ENCODE measurements at regions not wholly inside any gene's neighbourhood (a gene's known extent, or its start where the extent isn't known, plus 50 kb on each side); places are given as distances from the start of the nearest gene placed in this dataset.

DNA sequence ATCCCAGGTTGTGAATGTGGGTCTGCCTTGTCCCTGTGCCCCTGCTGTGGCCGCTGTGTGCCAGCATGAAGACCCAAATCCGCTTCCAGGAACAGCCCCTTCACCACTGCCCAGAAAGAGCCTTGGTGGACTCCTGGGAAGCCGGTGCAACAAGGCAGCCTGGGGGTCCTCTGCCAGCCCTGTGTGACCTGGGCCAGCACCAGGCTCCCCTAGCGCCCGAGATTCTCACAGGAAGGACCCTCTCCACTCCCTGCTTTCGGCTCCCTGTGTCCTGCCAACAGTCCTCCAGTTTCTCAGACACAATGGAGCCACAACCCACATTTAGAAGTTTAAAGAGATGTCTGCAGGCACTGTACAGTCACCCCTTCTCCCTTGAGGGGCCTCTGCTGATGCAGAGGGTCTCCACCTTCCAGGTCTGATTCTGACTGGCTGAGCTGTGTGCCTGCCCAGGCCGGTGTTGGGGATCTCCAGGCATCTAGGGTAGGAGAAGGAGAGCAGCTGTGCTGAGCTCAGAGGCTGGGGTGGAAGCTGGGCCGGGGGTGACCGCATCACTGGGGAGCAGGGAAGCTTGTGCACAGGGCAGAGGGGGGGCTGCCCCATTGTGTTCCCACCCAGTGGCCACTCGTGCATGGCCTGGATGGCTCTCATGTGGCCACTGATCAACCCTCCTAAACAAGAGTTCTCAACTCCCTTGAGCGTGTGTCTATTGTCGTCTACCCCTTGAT is 174.0 kb downstream of the IRX2 start:
- DNase-seq (ENCODE audit: low read depth) = no peak
- TF ChIP-seq, protein P1, sequence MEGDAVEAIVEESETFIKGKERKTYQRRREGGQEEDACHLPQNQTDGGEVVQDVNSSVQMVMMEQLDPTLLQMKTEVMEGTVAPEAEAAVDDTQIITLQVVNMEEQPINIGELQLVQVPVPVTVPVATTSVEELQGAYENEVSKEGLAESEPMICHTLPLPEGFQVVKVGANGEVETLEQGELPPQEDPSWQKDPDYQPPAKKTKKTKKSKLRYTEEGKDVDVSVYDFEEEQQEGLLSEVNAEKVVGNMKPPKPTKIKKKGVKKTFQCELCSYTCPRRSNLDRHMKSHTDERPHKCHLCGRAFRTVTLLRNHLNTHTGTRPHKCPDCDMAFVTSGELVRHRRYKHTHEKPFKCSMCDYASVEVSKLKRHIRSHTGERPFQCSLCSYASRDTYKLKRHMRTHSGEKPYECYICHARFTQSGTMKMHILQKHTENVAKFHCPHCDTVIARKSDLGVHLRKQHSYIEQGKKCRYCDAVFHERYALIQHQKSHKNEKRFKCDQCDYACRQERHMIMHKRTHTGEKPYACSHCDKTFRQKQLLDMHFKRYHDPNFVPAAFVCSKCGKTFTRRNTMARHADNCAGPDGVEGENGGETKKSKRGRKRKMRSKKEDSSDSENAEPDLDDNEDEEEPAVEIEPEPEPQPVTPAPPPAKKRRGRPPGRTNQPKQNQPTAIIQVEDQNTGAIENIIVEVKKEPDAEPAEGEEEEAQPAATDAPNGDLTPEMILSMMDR (conservative IDR thresholded peaks at IDR 0.05; ENCODE audit: low read length) = no peak
- H3K4me3 ChIP-seq (ENCODE audit: low read length) = no peak overlapping the region

DNA sequence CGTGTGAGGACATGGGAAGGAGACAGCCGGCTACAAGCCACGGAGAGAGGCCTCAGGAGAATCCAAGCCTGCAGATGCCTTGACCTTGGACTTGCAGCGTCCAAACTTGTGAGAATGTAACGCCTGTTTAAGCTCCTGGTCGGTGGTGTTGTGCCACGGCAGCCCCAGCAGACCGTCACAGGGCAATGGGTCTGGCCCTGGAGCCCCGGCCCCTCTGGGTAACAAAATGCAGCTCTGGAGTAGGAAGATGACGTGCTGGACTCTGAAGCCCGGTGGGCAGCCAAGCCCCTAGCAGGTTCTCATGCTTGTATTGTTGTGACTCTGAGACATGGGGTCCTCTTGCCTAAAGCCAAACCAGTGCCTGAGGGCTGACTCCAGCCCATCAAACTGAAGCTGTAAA is 174.7 kb downstream of the IRX2 start:
- TF ChIP-seq, protein P1 (conservative IDR thresholded peaks at IDR 0.05; ENCODE audit: low read length) = no peak
- no peak for DNase-seq (ENCODE audit: low read depth)
- no peak overlapping the region for H3K4me3 ChIP-seq (ENCODE audit: low read length)

DNA sequence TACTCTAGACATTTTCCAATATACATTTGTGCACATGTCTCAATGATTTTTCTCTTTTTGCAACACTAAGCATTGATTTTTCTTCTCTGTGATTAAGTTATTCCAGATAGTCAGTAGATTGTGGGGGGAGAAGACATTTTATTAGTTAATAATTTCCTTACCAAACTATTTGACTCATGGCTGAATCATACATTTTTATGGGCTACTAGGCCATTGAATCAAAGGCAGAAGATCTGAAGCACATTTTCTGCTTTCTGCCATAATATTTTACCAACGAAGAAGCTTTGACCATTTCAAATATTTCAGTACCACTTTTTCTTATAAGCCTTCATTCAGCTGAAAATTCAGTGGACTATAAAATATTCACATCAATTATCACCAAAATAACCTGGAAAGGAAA is 175.6 kb downstream of the IRX2 start:
- no peak overlapping the region for H3K4me3 ChIP-seq (ENCODE audit: low read length)
- DNase-seq (ENCODE audit: low read depth) = no peak
- TF ChIP-seq, protein P1 (conservative IDR thresholded peaks at IDR 0.05; ENCODE audit: low read length) = no peak

DNA sequence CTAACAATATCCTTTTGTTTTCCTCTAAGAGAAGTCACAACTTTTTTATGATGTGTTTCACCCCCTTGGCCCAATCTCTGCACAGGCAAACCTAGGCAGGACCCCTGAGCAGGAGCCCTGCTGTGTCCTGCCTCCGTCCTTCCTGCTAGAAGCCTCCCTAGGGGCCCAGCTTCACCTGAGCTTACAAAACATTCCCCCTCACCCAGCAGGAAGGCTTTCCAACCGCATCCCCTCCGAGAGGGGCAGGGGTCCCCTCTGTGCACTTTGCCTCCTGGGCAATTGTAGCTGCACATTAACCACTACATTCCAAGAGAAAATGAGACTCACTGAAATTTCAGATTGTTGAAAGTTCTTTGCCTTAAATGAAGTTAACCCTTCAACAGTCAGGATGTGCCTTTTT is 176.2 kb downstream of the IRX2 start:
- DNase-seq (ENCODE audit: low read depth) = no peak
- TF ChIP-seq, protein P1 (conservative IDR thresholded peaks at IDR 0.05; ENCODE audit: low read length) = no peak
- no peak overlapping the region for H3K4me3 ChIP-seq (ENCODE audit: low read length)

DNA sequence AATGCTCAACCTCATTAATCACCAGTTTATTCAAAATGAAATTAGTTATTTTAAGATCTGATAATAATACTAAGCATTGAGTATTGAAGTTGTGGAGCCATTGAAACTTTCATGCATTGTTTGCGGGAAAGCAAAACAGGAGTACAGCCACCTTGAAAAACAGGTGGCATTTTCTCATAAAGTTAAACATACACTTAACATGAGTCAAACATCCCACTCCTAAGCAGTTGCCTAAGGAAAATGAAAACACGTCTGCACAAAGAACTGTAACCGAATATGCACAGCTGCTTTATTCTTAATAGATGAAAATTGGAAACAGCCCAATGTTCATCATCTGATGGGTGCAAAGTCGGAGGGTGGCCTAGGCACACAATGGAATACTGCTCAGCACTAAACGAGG is 177.3 kb downstream of the IRX2 start:
- no peak for DNase-seq (ENCODE audit: low read depth)
- TF ChIP-seq, protein P1 (conservative IDR thresholded peaks at IDR 0.05; ENCODE audit: low read length) = no peak
- no peak overlapping the region for H3K4me3 ChIP-seq (ENCODE audit: low read length)

DNA sequence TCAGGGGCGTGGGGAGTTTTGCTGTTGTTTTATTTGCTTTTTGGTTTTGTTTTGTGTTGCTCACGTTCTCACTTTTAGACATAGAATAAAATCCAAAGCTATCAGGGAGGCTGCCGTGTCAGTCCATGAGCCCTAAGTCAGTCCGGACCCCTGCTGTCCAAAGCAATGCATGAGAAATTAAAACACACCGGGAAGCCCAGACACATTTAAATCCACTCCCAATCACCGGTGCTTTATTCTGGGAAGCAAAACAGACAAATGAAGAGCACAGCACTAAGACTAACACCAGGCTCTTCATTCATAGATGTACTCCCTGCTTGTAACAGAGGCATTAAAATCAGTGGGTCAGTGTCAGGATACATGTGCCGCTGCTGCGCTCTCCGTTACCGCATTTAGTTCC is 180.9 kb downstream of the IRX2 start:
- no peak for DNase-seq (ENCODE audit: low read depth)
- TF ChIP-seq, protein P1 (conservative IDR thresholded peaks at IDR 0.05; ENCODE audit: low read length) = no peak
- no peak overlapping the region for H3K4me3 ChIP-seq (ENCODE audit: low read length)

DNA sequence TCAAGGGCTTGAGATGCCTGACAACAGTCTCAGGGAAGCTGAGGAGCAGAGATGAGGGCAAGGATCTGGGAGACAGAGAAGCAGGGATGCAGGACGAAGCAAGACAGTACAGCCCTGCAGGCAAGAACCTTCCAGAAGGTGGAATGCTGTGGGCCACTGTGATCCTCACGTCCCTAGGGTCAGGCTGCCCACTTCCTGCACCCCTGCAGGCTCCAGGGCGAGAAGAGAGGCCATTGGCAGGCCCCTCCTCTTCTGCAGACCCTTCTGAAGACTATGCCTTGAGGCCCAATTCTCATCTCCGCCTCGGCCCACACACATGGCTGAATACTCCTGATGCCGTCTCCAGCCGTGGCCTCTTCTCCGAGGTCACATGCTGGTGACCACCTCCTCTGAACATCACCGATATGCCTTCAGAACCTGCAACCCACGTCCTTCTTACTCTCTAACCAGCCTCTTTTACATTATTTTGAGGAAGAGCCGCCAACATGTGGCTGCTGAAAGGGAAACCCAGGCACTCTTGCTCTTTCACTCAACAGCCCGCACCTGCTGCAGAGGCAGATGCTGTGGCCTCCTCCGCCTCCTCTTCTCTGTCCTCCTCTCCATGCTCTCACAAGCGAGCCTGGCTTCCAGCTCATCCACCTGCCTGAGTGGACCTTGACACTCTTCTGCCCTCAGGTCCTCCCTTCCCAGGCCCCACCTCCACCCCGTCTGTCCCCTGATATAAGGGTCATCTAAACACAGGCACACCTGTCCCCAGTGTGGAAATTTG is 181.5 kb downstream of the IRX2 start:
- TF ChIP-seq, protein P1 (conservative IDR thresholded peaks at IDR 0.05; ENCODE audit: low read length) = no peak
- no peak for DNase-seq (ENCODE audit: low read depth)
- H3K4me3 ChIP-seq (ENCODE audit: low read length) = no peak overlapping the region

Measured in AG10803 (cell line).